HS-5 (cell line): ENCODE measurements at regions not wholly inside any gene's neighbourhood (a gene's known extent, or its start where the extent isn't known, plus 50 kb on each side); places are given as distances from the start of the nearest gene placed in this dataset.
"Not testable (repeated sequence)": the region's sequence is repeated elsewhere in the genome, so short reads cannot be mapped to it uniquely, and the experiment has no call there.

Experiments used
- DNase-seq: peaks from one replicate; pipeline ENCODE4 v3.0.0-alpha.2; 2012; ENCODE audit warnings: low read depth

DNA sequence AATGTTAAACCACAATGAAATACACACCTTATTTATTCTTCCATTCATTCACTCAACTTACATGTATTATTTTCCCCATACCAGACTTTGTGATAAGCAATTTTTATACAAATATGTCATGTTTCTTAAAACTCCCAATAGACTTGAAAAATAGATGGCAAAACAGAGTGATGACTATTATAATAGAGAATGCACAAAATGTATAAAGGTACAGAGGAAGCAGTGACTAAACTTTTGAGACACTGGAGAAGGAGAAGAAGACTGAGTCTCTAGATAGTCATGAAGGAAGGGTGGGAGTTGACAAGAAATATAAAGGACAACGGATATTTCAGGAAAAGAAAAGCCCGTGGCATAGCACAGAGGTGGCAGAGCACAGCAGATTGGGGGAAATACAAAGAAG is 198.1 kb upstream of the SLC39A10 start:
- peak; percentile 22 for DNase-seq

- no peak for DNase-seq
These were observed 199.2 kb upstream of the SLC39A10 start for GRCh38 chr2:195457873-195458272.

- no peak for DNase-seq
These were observed 200.3 kb upstream of the SLC39A10 start for GRCh38 chr2:195456771-195457170.

DNA sequence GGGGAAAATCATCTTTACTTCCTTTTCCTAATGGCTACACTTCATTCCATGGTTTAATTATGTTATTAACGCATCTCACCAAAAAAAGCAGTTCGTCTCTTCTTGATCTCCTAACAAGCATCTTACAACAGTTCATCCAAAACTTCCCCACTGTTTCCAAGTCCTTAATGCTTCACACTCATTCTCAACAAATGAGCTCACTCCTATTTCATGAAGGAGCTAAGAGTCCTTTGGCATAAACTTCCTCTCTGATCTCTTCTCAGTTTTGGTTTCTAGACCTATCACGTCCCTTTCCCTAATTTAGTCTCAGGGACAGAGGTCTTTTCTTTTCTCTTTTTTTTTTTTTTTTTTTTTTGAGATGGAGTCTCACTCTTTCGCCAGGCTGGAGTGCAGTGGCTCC is 205.9 kb upstream of the SLC39A10 start:
- DNase-seq, result no peak

DNA sequence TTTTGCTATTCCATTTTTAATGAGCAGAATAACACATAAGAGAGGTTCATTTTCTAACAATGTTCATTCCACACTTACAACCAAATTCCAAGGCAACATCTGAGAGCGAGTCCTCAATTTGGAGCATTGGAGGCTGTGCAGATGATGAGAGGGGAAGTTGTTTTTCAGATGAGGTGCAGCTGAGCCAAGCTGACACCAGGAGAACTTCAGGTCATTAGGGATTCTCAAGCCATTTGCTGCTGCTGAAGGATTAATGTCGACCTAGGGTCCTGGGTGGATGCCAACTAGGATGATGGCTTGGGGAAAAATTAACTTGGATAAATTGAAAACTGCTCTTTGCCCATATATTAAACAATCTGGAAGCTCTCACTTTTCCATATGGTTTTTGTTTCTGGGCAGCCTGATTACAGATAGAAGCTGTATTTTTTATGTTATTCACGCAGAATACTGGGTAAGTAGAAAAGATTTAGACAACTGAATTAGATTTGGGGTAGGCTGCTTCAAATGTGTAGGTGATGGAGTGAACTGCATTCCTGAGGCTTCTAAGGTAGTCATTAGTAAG is 206.4 kb upstream of the SLC39A10 start:
- no peak for DNase-seq

DNA sequence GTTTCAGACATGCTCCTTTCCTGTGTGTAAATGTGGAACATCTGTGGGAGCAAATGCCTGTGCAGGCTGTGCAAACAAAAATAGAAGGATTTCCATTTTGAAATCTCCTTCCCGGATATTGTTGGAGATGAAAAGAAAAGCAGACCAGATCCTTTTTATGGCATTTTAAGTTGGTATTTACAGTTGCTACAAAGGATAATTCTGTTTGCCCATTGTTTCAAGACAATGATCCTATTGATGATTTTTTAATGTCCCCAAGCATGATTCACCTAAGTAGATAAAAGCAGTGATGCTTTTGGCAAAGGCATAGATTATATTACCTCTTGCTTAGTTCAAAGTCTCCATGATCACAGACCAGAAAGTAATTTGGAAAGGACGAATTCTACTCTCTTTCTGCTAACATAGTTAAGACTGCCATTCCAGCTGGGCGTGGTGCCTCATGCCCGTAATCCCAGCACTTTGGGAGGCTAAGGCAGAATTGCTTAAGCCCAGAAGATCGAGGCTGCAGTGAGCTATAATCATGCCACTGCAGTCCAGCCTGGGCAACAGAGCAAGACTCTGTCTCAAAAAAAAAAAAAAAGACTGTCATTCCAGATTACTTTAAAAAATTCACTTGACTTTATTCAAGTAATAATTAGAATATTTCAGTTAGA is 209.6 kb upstream of the SLC39A10 start:
- DNase-seq, result no peak

DNA sequence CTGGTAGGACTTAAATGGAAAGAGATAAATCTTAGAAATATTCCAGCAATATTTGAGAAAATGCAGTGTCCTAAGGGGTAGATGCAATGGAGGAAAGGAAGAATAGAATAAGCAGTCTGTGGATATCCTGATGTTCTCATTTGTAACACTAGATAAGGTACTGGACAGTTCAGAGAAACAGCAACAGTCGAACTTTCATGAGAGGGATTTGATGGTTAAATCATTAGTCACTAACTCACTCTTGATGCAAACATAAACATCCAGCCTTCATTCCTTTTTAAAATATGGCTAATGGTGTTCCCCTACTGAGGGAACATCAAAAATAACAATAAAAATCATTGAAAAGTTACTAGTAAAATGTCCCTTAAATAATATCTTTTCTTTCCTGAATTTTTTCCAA is 211.4 kb upstream of the SLC39A10 start:
- no peak for DNase-seq

DNA sequence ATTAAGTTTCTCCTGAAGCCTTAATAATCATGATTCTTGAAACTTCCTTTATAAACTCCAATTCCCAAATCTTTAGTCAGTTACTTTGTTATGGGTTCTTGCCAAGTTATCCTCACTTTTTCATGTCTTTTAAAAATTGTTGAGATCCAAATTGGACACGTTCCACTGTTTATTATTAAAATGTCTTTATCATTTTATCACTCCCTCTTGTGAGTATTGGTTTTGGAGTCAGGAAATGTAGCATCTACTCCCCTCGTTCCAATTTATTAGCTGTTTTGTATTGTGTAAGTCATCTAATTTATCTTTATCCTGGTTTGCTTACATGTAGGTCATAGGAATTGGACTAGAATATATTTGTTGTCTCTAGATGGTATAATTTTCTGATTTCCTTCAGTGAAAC is 213.1 kb upstream of the SLC39A10 start:
- DNase-seq, result no peak

DNA sequence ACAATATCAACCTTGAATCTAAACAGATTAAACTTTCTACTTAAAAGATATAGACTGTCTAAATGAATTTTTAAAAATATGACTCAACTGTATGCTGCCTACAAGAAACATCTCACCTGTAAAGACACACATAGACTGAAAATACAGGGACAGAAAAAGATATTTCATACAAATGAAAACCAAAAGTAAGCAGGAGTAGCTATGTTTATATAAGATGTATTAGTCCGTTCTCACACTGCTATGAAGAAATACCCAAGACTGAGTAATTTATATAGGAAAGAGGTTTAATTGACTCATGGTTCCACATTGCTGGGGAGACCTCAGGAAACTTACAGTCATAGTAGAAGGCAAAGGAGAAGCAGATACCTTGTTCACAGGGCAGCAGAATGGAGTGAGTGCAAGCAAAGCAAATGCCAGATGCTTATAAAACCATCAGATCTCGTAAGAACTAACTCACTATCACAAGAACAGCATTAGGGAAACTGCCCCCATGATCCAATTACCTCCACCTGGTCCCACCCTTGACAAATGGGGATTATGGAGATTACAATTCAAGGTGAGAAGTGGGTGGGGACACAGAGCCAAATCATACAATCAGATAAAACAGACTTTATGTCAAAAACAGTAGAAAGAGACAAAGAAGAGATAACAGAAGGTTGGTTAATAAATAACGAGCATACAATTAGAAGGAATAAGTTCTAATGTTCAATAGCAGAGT is 214.4 kb upstream of the SLC39A10 start:
- no peak for DNase-seq

GRCh38 chr2:195438692-195439091 is 218.3 kb upstream of the SLC39A10 start:
- no peak for DNase-seq

GRCh38 chr2:195437521-195437920 is 219.5 kb upstream of the SLC39A10 start:
- DNase-seq, result no peak

DNA sequence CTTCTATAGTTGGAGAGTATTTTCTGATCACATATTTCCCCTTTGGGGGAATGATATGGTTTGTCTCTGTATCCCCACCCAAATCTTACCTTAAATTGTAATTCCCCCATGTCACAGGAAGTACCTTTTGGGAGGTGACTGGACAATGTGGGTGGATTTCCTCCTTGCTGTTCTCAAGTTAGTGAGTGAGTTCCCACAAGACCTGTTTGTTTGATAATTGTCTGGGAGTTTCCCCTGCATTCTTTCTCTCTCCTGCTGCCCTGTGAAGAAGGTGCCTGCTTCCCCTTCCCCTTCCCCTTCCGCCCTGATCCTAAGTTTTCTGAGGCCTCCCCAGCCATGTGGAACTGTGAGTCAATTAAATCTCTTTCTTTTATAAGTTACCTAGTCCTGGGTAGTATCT is 222.7 kb upstream of the SLC39A10 start:
- DNase-seq, result no peak

- DNase-seq, result not testable (repeated sequence)
These were observed 223.3 kb upstream of the SLC39A10 start for GRCh38 chr2:195433729-195434128.

DNA sequence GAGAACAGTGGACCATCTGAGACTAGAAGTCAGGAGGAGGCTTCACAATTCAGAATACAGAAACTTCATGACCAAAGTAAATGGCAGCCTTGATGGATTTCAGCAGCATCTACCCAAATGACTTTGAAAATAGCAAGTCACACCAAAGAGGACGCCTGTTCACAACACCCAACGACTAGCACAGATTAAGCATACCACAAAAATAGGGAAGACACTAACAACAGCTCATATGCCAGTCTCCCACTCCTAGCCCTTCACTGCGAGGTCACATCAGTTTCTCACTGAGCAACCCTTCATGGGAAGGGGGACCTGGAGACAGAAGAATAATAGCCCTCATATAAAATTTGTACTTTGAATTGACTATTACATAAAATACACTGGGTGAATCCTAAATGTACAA is 228.4 kb upstream of the SLC39A10 start:
- DNase-seq, result no peak

DNA sequence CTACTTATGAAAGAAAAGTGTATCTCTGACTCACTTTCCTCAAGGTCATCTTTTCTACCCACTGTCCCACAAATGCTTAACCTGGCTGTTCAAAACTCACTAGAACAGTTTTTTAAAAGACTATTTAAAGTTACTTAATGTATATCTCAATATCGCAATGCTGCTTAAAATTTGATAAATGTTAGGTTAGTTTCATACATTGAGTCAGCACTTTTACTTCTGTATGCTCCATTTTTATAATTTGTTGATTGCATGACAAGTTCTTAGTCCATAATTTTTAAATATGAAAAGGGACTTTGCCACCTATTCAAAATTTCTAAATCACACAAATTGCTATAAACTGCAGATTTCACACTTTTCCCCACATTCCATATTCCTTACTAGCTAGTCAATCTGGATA is 231.7 kb upstream of the SLC39A10 start:
- no peak for DNase-seq

GRCh38 chr2:195419033-195419432 is 238.0 kb upstream of the SLC39A10 start:
- no peak for DNase-seq

DNA sequence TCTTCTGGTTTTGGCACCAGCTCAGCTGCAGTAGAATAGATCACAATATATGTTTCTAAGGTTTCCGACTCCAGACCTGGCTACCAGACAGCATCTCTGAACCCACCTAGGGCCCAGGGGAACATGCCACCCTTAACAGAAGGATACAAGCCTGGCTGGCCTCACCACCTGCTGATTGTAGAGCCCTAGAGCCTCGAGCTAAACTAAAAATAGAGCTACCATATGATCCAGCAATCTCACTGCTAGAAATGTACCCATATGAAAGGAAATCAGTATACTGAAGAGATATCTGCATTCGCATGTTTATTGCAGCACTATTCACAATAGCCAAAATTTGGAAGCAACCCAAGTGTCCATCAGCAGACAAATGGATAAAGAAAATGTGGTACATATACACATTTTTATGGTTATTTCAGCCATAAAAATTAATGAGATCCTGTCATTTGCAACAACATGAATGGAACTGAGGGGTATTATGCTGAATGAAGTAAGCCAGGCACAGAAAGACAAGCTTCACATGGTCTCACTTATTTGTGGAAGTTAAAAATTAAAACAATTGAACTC is 242.4 kb upstream of the SLC39A10 start:
- DNase-seq, result no peak

- no peak for DNase-seq
These were observed 243.1 kb upstream of the SLC39A10 start for GRCh38 chr2:195413944-195414343.

DNA sequence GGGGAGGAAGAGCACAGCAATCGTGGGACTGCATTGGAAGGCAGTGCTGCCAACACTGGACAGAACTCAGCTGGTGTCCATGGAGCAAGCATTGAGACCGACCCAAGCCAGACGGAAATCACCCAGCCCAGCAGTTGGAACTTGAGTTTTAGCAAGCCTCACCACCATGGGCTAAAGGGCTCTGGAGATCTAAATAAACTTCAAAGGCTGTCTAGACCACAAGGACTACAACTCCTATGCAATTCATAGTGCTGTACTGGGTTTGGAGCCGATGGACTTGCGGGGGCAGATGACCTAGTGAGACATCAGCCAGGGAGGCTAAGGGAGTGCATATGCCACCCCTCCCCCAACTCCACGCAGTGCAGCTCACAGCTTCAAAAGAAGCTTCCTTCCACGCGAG is 243.6 kb upstream of the SLC39A10 start:
- DNase-seq, result no peak

DNA sequence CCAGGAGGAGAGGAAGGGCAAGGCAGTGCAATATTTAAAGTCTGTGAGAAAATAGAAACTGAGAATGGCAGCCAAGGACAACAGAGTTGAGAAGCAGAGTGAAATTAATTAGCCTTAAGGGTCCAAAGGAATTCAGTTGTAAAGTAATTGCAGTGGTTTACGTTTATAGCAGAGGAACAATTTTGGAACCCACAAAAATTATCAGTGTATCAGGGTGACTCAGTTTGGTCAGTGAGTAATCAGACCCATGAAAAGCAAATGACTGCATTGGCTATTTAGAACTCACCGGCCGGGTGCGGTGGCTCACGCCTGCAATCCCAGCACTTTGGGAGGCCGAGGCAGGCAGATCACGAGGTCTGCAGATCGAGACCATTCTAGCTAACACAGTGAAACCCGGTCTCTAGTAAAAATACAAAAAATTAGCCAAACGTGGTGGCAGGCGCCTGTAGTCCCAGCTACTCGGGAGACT is 245.8 kb upstream of the SLC39A10 start:
- DNase-seq, result peak; percentile 19

- no peak for DNase-seq
These were observed 246.9 kb upstream of the SLC39A10 start for GRCh38 chr2:195410074-195410671.

DNA sequence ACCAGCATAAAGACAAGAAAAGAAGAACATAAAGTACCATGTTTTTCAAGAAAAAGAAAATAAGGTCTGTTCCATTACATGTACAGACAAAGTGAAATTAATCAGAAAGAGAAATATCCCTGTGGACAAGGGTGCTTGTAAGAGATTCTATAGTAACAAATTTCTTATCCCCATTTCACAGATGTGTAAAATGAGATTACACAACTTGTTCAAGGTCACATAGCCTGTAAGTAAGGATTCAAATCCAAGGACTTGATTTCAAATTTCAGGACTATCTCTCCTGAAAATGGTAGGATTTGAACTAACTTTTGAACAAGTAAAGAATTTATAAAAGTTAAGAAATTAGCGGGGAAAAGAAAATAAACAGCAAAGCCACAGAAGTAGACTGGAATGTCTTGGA is 248.2 kb upstream of the SLC39A10 start:
- no peak for DNase-seq

- DNase-seq, result no peak
These were observed 248.8 kb upstream of the SLC39A10 start for GRCh38 chr2:195408196-195408595.
